SU-DHL-6 (cell line): ENCODE measurements at regions not wholly inside any gene's neighbourhood (a gene's known extent, or its start where the extent isn't known, plus 50 kb on each side); places are given as distances from the start of the nearest gene placed in this dataset.
A peak's percentile ranks its signal among the peaks of the same experiment; 100 is the strongest.

ENCODE experiments used
- H2AFZ ChIP-seq: fragments of 200-600 bp; sonication (generic); 2 replicates; pipeline ENCODE4 v1.6.1; 2014; ENCODE audit warnings: low read depth, mild to moderate bottlenecking, moderate library complexity, mixed read lengths, antibody characterized with exemption, low read length; ENCODE audit not compliant: severe bottlenecking
- H3F3A ChIP-seq: fragments of 200-600 bp; shearing (Covaris generic); 2 replicates; pipeline ENCODE4 v1.6.0; 2016; ENCODE audit warnings: antibody characterized with exemption, mild to moderate bottlenecking; ENCODE audit not compliant: insufficient read depth
- H3K27ac ChIP-seq: fragments of 200-600 bp; sonication (generic); 2 replicates; pipeline ENCODE4 v1.5.1; 2016; ENCODE audit warnings: low read depth, mild to moderate bottlenecking, low read length, moderate library complexity, mixed read lengths
- H3K27me3 ChIP-seq: fragments of 200-600 bp; sonication (generic), shearing (Covaris generic); 2 replicates; pipeline ENCODE4 v1.6.0; 2014; ENCODE audit warnings: mild to moderate bottlenecking, low read length
- H3K36me3 ChIP-seq: fragments of 200-600 bp; sonication (generic); 2 replicates; pipeline ENCODE4 v1.6.1; 2014; ENCODE audit warnings: mild to moderate bottlenecking, low read length, mixed read lengths
- H3K4me2 ChIP-seq: fragments of 300-600, 200-600 bp; shearing (Covaris generic), sonication (generic); 2 replicates; pipeline ENCODE4 v1.6.0; 2014; ENCODE audit warnings: low read length, low read depth, mild to moderate bottlenecking; ENCODE audit not compliant: poor library complexity, severe bottlenecking
- H3K4me3 ChIP-seq: fragments of 200-600 bp; sonication (generic); 2 replicates; pipeline ENCODE4 v1.5.1; 2014; ENCODE audit warnings: antibody characterized with exemption, low read length, mild to moderate bottlenecking, mixed read lengths; ENCODE audit not compliant: insufficient read depth, poor library complexity, severe bottlenecking
- H3K79me2 ChIP-seq: fragments of 200-600 bp; sonication (generic); 2 replicates; pipeline ENCODE4 v1.6.1; 2014; ENCODE audit warnings: mild to moderate bottlenecking, low read length, moderate library complexity; ENCODE audit not compliant: insufficient read depth
- H3K9ac ChIP-seq: fragments of 200-600 bp; sonication (generic); 2 replicates; pipeline ENCODE4 v1.7.0; 2014; ENCODE audit warnings: mild to moderate bottlenecking, low read length
- H3K9me2 ChIP-seq: fragments of 200-600 bp; sonication (generic); replicated peaks from 2 replicates; pipeline ENCODE4 v1.6.1; 2014; ENCODE audit warnings: low read length; ENCODE audit not compliant: insufficient read depth
- H3K9me3 ChIP-seq: fragments of 200-600 bp; sonication (generic); 2 replicates; pipeline ENCODE4 v1.6.1; 2014; ENCODE audit warnings: low read length, mixed read lengths; ENCODE audit not compliant: insufficient read depth
- H4K20me1 ChIP-seq: fragments of 200-600 bp; sonication (generic); 2 replicates; pipeline ENCODE4 v1.6.1; 2014; ENCODE audit warnings: low read depth, mild to moderate bottlenecking, antibody characterized with exemption, low read length, moderate library complexity, mixed read lengths
- CTCF ChIP-seq: fragments of 200-600 bp; sonication (generic); IDR thresholded peaks from one replicate; pipeline ENCODE4 v1.5.1; 2017; ENCODE audit warnings: antibody characterized with exemption, mild to moderate bottlenecking, low read length, moderate library complexity; ENCODE audit not compliant: insufficient read depth, poor library complexity, severe bottlenecking
- EZH2phosphoT487 ChIP-seq: fragments of 200-600 bp; sonication (generic), shearing (Covaris generic); conservative IDR thresholded peaks from 2 replicates; pipeline ENCODE4 v1.6.1; 2018; ENCODE audit warnings: mild to moderate bottlenecking, antibody characterized with exemption, low read length, moderate library complexity, mixed read lengths

GRCh38 chr1:9428601-9429341, 110.5 kb upstream of the SLC25A33 start:
- Histone ChIP-seq H4K20me1 (no peaks in the 10 kb centered on the region), H3K27ac (peak overlapping the region; percentile 74), H3K9ac (peak overlapping the region; percentile 52), H3K4me2 (peak overlapping the region; percentile 69), H3K9me2 (no peaks in the 10 kb centered on the region), H3K4me3 (peak overlapping the region; percentile 55), H2AFZ (peak overlapping the region; percentile 84), H3K79me2 (no peaks in the 10 kb centered on the region), H3K9me3 (no peaks in the 10 kb centered on the region), H3K27me3 (no peaks in the 10 kb centered on the region), H3K36me3 (no peaks in the 10 kb centered on the region), H3F3A (peaks cover 35% of the 10 kb centered on the region)
- TF ChIP-seq EZH2phosphoT487 (no peak), CTCF (no peak)

GRCh38 chr1:9429342-9429711, 109.9 kb upstream of the SLC25A33 start:
- Histone ChIP-seq H3K79me2 (no peaks in the 10 kb centered on the region), H3K9ac (peak overlapping the region; percentile 35; the same call in 1 of the 2 replicates), H3K27ac (peak overlapping the region; percentile 33; the same call in 1 of the 2 replicates), H3K9me2 (no peaks in the 10 kb centered on the region), H3K9me3 (no peaks in the 10 kb centered on the region), H3K36me3 (no peaks in the 10 kb centered on the region), H2AFZ (peak overlapping the region; percentile 45), H3K4me3 (peak overlapping the region; percentile 42), H3K4me2 (peak overlapping the region; percentile 69), H3K27me3 (no peaks in the 10 kb centered on the region), H3F3A (peaks cover 35% of the 10 kb centered on the region), H4K20me1 (no peaks in the 10 kb centered on the region)
- no peak for TF ChIP-seq EZH2phosphoT487
- TF ChIP-seq CTCF = no peak

GRCh38 chr1:9434247-9435152, 104.8 kb upstream of the SLC25A33 start:
- no peaks in the 10 kb centered on the region for H3K27me3 ChIP-seq
- TF ChIP-seq CTCF (no peak), EZH2phosphoT487 (no peak)
- no peak overlapping the region for H3K4me3 ChIP-seq
- H3K9me3 ChIP-seq = no peaks in the 10 kb centered on the region
- H4K20me1 ChIP-seq = no peaks in the 10 kb centered on the region
- no peaks in the 10 kb centered on the region for H3K9me2 ChIP-seq
- H3K27ac ChIP-seq = no peak overlapping the region
- H3F3A ChIP-seq = peaks cover 5% of the 10 kb centered on the region; the same call in 1 of the 2 replicates
- H3K36me3 ChIP-seq = no peaks in the 10 kb centered on the region
- no peak overlapping the region for H3K9ac ChIP-seq
- no peaks in the 10 kb centered on the region for H3K79me2 ChIP-seq
- no peak overlapping the region for H2AFZ ChIP-seq
- H3K4me2 ChIP-seq = no peak overlapping the region
